GM18870 (cell line): ENCODE measurements at regions not wholly inside any gene's neighbourhood (a gene's known extent, or its start where the extent isn't known, plus 50 kb on each side); places are given as distances from the start of the nearest gene placed in this dataset.
"Not testable (repeated sequence)": the region's sequence is repeated elsewhere in the genome, so short reads cannot be mapped to it uniquely, and the experiment has no call there.

Source experiments
- ATAC-seq: cut with Tn5 transposase; IDR thresholded peaks from one replicate; pipeline ENCODE4 v1.9.1; 2021; ENCODE audit warnings: moderate library complexity; ENCODE audit not compliant: unreplicated experiment

DNA sequence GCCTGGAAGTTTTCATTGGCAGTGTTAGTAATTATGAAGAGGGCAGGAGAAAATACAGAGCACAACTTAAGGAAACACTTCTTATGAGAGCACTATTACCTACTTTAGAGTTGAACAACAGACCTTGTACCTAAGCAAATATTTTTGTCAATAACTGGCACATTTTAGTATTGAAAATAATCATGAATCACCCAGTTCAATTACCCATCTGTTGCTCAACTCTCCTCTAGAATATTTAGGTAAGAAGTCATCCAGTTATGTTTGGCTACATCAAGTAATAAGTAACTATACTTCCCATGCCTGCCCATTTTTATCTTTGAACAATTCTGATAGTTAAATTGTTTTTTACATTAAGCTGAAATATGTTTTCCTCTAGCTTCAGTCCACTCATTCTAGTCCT is 893.4 kb downstream of the DIAPH3 start:
- no peak for ATAC-seq

DNA sequence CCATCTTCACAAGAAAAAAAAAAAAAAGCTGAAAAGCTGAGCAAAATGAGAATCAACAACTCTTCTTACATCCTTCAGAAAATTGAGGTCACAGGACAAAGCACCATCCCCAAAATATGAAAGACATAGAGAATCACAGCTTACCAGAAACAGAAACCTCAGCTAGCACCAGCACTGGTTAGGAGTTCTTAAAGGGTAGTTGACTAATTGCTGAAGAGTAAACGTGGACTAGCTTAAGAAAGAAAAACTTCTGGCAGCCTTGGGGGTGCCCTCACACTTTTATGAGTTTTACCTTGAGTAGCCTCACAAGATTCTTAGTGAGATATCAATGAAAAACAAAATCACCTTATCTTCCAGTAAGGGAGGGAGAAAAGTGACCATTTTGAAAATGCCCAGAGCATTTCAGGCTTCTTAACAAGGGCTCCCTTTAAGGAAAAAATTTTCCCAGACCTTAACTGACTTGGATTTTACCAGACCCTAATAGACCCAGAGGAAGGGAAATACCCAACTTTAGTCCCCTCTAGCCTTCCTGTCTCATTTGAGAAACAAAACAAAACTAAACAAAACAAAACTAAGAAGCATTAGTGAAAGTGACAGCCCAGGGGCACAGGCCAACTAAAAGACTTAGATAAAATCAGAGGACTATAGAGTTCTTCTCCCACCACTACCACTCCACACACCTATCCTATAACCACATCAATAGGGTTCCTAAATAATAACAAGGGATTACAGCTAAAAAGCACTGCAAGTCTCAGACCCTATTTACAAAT is 888.6 kb downstream of the DIAPH3 start:
- ATAC-seq = peak; percentile 74

DNA sequence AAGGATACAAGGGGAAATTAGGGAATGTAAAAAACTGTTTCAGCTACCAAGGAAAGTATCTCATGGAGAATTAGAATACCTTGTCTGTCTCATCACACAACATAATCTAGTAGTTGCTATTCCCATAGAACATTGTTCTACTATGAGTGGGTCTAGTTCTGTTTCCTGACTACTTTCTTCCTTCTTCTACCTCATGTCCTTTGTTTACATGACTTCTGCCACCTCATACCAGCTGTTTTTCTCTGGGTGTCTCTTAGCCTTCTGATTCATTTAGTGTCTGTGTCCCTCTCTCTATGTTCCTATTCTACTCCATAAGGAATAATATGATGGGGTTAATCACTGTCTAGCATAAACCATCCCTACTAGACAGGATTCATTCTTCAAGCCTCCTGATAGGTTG is 887.3 kb downstream of the DIAPH3 start:
- no peak for ATAC-seq

DNA sequence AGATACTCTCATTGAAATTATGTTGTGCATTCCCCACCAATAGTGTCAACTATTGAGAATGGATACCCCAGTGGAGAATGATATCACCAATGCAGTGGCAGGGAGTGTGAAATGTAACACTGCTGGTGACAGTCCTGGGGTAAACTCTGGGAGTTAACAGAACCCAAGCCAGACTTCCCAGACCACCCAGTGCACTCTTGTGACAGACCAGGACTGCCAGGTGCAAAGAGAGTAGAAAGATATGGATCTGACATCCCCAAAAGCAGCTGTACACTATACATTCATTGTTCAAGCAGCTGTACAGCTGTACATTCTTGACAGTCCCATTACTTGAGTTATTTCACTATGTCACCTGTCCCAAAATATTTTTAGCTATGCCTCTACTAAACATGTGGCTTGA is 886.6 kb downstream of the DIAPH3 start:
- ATAC-seq = no peak

DNA sequence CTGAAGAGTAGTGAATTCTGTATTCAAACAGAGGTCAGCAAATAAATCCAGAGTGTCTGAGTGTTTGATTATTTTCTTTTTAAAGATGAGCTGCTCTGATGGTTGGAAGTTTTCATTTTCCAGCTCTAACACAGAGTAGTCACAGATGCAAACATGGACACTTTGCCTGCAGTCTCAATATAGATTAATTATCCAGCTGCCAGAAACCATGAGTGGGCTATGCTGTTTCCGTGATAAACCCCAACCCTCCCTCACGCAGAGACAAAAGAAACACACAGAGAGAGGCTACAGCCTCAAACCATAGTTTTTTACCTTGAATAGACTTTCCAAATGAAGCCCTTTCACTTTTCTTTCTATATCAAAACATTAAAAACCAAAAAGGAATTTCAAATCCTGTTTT is 884.7 kb downstream of the DIAPH3 start:
- no peak for ATAC-seq

DNA sequence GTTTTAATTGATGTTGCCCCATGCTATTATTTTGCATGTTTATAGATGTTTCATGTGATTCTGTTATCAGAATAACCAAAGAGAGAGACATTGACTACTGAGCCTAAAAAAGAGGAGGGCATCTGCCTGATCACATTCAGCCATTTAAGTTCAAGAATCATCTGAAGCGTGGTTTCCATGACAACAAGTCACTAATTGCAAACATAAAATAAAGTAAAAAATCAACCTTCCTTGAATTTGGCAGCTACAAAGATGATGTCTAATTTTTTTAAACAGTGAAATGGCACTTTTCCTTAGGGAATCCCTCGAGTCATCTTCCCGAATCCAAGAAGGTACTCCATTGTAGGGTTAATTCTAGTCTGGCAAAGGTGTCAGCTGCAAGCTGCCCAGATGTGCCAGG is 884.2 kb downstream of the DIAPH3 start:
- ATAC-seq = no peak

DNA sequence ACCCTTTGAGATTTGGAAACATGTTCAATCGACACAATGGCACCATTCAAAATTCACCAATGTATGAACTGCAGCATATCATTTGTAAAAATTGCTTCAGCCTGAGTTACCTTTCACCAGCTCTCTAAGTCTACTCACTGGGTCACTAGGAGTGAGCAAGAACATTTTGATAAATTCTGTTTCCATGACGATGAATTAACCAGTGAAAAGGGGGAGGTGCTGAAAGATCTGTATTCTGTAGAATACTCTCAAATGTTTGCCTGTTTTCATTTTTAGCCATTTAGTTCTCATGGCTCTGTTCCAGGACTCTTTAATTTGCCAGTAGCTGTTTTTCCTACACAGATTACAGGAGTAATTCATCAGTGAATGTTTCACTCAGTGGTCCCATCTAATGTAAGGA is 883.4 kb downstream of the DIAPH3 start:
- ATAC-seq = no peak

DNA sequence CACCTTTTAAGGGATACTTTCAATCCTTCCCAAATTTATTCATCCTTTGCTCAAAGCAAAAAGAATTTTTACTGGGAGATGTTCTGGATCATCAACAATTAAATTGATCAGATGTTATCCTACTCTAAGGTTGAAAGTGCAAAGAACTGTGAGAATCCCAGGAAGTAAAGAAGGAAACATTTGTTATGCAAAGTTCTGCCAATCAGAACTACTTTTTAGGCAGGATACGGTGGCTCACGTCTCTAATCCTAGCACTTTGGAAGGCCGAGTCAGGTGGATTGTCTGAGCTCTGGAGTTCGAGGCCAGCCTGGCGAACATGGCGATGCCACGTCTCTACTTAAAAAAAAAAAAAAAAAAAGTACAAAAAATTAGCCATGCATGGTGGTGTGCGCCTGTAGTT is 882.3 kb downstream of the DIAPH3 start:
- ATAC-seq = no peak

DNA sequence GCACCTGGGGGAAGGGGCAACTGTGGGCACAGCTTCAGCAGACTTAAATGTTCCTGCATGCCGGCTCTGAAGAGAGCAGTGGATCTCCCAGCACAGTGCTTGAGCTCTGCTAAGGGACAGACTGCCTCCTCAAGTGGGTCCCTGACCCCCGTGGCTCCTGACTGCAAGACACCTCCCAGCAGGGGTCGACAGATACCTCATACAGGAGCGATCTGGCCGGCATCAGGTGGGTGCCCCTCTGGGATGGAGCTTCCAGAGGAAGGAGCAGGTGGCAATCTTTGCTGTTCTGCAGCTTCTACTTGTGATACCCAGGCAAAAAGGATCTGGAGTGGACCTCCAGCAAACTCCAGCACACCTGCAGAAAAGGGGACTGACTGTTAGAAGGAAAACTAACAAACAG is 871.5 kb downstream of the DIAPH3 start:
- ATAC-seq = not testable (repeated sequence)

DNA sequence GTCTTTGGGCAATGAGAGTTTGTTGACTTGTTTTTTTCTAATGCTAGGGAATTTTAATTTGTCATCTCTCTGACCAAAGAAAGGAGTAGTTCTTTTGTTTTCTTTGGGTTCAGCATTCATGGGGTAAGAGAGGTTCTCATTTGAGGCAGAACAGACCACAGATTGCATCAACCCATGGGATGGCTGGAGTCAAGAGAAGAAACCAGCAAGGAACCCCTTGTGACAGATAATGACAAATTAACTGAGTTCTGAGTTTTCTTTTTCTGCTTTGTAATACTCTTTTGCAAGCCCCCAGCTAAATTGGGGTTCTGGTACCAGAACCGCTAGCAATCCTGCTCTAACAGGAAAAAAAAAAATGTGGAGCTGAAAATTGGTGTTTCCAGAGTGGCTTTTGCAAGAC is 864.1 kb downstream of the DIAPH3 start:
- ATAC-seq = no peak

DNA sequence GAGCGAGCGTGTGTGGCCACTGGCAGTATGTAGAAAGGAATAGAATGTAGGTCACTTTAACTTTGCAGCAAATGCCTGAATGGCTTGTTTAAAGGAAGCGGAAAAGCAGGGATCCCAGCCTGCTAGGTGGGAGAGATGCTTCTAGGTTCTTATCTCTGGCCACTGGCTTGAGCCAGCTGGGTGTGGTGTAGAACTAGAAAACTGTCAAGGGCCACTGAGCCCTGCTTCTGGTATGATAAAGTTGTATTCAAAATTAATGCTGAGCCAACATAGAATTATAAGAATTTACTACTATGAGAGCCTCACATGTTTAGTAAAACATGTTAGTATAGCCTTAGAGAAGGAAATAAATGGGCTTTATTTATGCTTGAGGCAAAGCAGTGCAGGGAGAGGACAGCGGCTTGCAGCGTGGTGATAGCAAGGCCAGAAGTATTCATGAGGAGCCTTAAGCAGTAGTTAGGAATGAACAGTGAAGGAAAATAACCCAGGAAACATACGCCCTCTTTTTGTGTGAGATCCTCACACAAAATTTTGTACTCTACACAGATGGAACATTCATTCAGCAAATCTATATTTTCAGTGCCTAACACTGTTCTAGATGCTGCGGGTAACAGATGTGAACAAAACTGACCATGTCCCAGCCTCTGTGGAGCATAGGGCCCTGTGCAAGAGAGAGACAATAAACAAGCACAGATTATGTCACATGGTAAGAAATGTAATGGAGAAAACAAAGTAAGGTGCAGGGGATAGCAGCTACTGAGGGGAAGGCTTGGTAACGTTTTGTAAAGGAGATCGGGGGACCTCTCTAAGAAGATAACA is 863.2 kb downstream of the DIAPH3 start:
- ATAC-seq = no peak

DNA sequence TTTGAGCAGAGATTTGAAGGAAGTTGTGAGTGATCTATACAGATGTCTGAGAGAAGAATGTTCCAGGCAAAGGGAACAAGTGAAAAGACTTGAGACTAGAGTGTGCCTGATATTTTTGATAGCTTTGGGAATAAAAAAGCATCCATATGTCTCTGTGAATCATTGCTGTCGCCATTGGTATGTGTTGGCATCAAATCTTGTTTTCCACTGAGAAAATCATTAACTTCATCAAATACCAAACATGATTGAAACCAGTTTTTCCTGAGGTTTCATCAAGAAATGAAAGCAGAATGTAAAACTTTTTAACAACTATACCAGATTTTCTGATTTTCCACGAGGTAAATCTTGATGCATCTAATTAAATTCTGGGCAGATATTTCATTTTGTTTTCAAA is 862.6 kb downstream of the DIAPH3 start:
- ATAC-seq = no peak

DNA sequence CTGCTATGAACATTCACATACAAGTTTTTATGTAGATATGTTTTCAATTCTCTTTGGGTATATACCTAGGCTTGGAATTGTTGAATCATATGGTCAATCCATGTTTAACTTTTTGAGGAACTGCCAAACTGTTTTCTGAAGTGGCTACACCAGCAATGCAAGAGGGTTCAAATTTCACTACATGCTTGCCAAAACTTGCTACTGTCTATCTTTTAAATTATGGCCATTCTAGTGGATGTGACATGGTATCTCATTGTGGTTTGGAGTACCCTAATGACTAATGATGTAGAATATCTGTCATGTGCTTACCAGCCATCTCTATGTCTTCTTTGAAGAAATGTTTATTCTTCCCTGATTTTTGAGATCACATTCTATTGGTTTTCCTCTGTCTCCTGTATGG is 860.3 kb downstream of the DIAPH3 start:
- no peak for ATAC-seq

DNA sequence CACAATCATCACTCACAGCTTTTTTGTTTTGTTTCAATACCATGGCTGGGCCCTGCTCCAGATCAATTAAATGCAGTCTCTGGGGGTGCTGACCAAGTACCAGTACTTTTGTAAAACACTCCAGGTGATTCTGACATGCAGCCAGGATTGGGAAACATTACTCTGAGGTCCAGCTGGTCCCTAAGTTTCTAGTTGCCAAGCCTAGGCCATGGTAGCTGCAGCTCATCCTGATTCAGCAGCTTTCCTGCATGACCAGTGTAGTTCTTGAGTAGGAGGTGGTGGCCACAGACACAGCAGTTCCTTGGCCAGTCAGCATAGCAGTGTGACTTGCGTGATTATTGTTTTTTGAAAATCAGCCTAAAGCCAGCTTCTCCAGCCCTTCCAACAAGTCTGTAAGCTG is 859.1 kb downstream of the DIAPH3 start:
- ATAC-seq = no peak

DNA sequence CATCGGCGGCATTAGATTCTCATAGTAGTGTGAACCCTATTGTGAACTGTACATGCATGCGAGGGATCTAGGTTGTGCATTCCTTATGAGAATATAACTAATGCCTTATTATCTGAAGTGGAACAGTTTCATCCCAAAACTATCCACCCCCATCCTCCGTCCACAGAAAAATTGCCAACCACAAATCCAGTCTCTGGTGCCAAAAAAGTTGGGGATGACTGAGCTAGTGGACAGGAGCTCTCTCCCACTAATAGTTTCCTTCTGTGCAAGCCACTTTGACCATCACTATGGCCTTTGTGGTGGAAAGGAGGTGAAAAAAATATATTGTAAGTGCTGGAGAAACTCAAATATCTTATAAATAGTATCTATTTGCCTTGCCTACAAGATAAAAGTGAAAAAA is 857.8 kb downstream of the DIAPH3 start:
- ATAC-seq = no peak

DNA sequence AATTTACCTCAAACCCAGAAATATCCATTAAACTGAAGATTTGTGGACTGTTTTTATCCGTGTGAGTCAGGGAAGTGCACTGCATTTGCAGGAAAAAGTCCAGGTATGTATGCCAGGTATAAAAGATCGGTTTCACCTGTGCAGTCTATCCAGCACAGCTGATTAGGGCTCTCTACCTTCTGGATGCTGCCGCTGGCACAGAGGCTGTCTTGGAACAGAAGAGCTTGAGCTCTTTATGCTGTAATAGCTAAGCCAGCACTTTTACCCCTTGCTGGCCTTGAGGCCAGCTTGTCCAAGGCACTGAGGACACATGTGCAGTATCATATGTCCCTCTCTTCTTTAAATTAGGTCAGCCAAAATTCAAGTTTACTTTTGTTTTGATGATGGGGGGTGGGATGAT is 851.0 kb downstream of the DIAPH3 start:
- ATAC-seq = no peak

DNA sequence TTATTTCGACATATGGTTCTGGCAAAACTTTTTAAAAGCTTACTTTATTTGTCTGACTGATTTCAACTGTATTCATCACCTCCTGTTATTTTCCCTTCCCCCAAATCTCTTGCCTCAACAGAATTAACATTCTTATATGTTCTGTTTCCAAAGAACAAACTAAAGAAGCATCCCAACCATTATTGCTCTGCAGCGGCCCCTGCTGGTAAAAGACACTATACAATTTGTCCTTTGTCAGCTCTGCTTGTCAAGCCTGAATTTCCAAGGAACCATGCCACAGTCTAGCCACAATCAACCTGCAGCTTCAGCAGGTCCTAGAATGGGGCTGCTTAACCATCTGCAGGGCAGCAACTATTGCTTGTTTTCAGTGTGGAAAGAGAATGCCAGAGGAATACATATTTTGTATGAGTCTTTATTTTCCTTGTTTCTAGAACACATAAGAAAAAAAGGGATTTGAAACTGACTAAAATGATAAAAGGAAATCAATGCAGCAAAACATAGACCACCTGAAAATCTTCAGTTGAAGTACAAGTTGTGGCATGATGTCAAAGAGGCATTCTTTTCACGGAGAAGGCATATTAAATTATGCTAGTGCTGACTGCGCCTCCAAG is 845.3 kb downstream of the DIAPH3 start:
- ATAC-seq = peak; percentile 74

DNA sequence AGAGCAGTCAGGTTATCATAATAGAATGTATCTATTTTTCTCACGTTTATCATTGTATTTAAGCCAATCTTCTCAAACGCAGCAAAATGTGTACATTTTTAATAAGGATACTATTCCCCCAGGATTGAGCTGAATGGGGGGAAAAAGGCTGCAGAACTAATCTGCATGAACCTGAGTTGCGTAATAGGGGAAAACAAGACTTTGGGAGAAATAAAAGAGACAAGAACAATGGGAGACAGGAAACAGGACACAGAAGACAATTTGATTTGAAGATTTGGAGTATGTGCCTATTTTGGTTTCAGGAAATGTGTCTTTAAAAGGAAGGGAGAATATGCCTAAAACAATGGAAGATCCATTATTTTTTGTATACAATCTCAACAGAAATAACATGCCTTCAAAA is 844.5 kb downstream of the DIAPH3 start:
- no peak for ATAC-seq

DNA sequence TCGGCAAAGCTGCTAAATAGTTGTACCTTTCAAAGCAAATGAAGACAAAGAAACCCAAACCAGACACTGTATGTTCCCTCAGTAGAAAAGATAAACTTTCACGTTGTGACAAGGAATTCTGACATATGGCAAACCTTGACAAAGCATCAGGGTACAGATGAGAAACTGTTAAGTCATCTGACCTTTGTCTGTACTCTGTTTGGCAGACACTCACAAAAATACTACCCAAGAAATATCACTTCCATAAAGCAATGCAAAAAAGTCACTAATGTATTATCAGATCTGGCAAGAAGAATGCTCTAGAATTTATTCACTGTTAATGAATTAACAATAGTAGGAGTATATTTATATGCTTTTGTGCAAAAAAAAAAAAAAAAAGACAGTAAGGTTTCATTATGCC is 843.7 kb downstream of the DIAPH3 start:
- no peak for ATAC-seq

DNA sequence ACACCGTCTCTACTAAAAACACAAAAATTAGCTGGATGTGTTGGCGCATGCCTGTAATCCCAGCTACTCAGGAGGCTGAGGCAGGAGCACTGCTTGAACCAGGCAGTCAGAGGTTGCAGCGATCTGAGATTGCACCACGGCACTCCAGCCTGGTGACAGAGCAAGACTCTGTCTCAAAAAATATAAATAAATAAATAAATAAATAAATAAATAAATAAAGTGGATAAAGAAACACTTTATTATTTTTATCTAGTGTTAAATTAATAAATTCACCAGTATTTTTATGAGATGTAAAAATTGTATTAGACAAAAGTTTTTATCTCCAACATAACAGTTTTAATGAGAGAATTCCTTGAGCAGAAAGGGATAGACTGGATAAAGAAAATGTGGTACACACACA is 839.3 kb downstream of the DIAPH3 start:
- not testable (repeated sequence) for ATAC-seq

DNA sequence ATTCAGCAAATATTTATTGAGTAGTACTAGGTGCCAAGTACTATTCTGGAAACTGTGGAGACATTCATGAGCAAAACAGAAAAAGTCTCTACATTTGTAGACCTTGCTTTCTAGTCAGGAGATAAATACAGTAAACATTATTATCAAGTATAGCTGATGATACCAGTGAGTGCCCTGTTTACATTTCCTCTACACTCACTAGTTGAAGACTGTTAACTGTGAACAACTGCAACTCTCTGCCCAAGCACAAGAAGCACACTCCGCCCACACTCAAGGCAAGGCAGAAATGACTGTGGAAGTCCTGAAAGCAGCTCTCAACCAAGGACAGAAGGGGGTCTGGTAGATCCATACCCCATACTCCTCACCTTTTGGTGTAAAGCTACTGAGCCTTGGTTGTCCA is 837.0 kb downstream of the DIAPH3 start:
- no peak for ATAC-seq

DNA sequence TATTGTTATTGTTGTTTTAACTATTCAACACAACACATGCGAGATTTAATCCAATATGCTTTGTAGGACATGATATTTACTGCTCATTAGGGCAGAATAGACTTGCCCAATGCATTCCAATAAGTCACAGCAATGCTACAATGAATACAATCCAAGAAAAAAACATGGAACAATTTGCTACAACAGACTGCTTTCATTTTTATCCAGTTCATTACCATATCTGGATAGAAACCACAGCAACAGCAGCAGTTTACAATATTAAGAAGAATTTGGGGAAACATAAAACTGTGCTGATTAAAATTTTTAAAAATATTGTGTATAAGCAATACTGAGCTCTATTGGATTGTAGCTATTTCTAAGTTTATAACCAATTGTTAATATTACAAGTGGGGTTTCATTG is 833.0 kb downstream of the DIAPH3 start:
- ATAC-seq = no peak
